Hepatocyte (in vitro differentiated cells): ENCODE measurements at regions not wholly inside any gene's neighbourhood (a gene's known extent, or its start where the extent isn't known, plus 50 kb on each side); places are given as distances from the start of the nearest gene placed in this dataset.

Experiments used
- CTCF ChIP-seq: fragments of 200-600 bp; sonication (generic); IDR thresholded peaks from 2 replicates; pipeline ENCODE4 v1.5.1; 2016; ENCODE audit warnings: antibody characterized with exemption, mild to moderate bottlenecking; ENCODE audit not compliant: poor library complexity
- EZH2 ChIP-seq: fragments of 200-600 bp; sonication (generic); IDR thresholded peaks from 2 replicates; pipeline ENCODE4 v1.6.1; 2016; ENCODE audit warnings: antibody characterized with exemption, mild to moderate bottlenecking, borderline replicate concordance

- TF ChIP-seq CTCF (no peak), EZH2 (no peak)
Observed at GRCh38 chr1:30001011-30001731, 722.2 kb downstream of the MATN1 start.
